Left ventricle myocardium inferior (tissue), 1 donor: ENCODE measurements at regions not wholly inside any gene's neighbourhood (a gene's known extent, or its start where the extent isn't known, plus 50 kb on each side); places are given as distances from the start of the nearest gene placed in this dataset.

Experiments used
- DNase-seq: peaks from one replicate; pipeline ENCODE4 v3.0.0-alpha.2; 2020
- H3K27ac ChIP-seq: fragments of 200-600 bp; replicated peaks from 2 replicates; pipeline ENCODE4 v1.8.0; 2021
- H3K27me3 ChIP-seq: fragments of 200-600 bp; 2 replicates; pipeline ENCODE4 v1.8.0; 2021; ENCODE audit warnings: low read depth
- H3K36me3 ChIP-seq: fragments of 200-600 bp; 2 replicates; pipeline ENCODE4 v1.8.0; 2021
- H3K4me1 ChIP-seq: fragments of 200-600 bp; 2 replicates; pipeline ENCODE4 v1.8.0; 2021
- H3K4me3 ChIP-seq: fragments of 200-600 bp; 2 replicates; pipeline ENCODE4 v1.8.0; 2021; ENCODE audit warnings: mild to moderate bottlenecking, moderate library complexity
- H3K9me3 ChIP-seq: fragments of 200-600 bp; replicated peaks from 2 replicates; pipeline ENCODE4 v1.8.0; 2021
- CTCF ChIP-seq: fragments of 200-600 bp; IDR thresholded peaks from 2 replicates; pipeline ENCODE4 v1.8.0; 2021; ENCODE audit warnings: antibody characterized with exemption, mild to moderate bottlenecking, borderline replicate concordance
- intact Hi-C: fragments of 100-400 bp; cut with micrococcal nuclease; formaldehyde crosslinking; loops from one replicate; pipeline ENCODE4 v1.11.0; 2022
- donor health status: DM: no; HTN: yes; CAD: no; lungs with severe emphysema.

DNA sequence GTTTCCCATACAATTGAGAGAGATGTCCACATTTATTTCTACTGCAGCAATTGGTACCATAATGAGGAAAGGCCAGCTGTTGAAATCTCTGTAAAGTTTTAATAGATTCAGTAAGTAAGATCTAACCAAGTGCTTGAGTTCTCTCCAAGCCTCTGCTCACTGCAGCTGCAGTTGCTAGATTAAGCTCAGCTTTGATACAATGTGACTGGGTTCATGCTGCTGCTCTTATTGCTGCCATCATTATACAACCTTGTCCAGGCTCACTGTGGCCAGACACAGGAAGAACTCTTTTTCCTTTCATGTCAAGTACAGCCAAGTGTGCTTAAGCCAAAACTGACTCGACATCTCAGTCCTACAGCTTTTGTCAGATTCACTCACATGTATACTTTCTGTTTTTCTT is 423.5 kb downstream of the GJA1 start:
- no peak for DNase-seq
- Histone ChIP-seq H3K4me1 (no peaks in the 10 kb centered on the region), H3K4me3 (no peak overlapping the region), H3K27ac (no peak overlapping the region), H3K9me3 (peaks cover 5% of the 10 kb centered on the region), H3K36me3 (no peaks in the 10 kb centered on the region), H3K27me3 (no peaks in the 10 kb centered on the region)
- no peak for TF ChIP-seq CTCF
- intact Hi-C loops, result no loop called here

DNA sequence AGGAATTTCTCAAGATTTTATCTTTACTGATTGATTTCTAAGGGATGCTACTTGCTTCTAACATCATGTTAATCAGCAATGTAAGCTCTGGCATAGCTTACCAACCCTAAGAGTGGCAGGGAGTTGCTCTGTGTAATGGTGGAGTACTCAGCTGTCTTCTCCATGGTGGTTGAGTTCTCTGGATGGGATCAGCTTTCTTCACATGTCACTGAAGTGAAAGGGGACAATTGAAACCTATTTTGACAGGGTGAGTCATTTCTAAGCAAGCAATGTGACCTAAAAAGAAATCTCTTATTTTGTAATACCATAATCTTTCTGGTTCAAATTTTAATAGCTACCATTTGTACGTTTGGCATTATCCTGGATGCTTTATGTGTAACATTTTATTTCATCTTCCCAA is 430.4 kb downstream of the GJA1 start:
- no peak overlapping the region for H3K27ac ChIP-seq
- DNase-seq, result no peak
- no peaks in the 10 kb centered on the region for H3K36me3 ChIP-seq
- no peaks in the 10 kb centered on the region for H3K4me1 ChIP-seq
- H3K27me3 ChIP-seq, result no peaks in the 10 kb centered on the region
- no peak for TF ChIP-seq CTCF
- H3K4me3 ChIP-seq, result no peak overlapping the region
- peaks cover 5% of the 10 kb centered on the region for H3K9me3 ChIP-seq
- intact Hi-C loops, result no loop called here

GRCh38 chr6:121867095-121867494 is 431.6 kb downstream of the GJA1 start:
- H3K36me3 ChIP-seq, result no peaks in the 10 kb centered on the region
- H3K4me3 ChIP-seq, result no peak overlapping the region
- intact Hi-C loops, result no loop called here
- H3K27ac ChIP-seq, result no peak overlapping the region
- DNase-seq, result no peak
- TF ChIP-seq CTCF, result no peak
- H3K9me3 ChIP-seq, result no peaks in the 10 kb centered on the region
- H3K27me3 ChIP-seq, result no peaks in the 10 kb centered on the region
- no peaks in the 10 kb centered on the region for H3K4me1 ChIP-seq

DNA sequence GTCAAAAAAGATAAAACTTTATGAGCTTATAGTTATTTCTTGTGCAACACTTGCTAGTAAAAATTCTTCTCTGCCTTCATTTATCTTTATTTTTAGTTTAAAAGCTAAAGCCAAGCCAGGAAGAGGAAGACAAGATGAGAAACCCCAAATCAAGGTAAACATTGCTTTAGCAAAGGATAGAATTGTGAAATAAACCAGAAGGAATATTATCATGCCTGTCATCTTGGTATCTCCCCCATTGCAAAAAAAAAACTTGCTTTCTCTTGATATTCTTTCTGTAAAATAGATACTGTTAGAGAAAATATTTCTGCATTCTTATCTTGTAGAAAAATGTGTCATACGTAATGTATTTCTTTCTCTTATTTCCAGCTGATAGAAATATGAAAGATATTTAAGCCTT is 432.8 kb downstream of the GJA1 start:
- DNase-seq, result no peak
- intact Hi-C loops, result no loop called here
- H3K27me3 ChIP-seq, result no peaks in the 10 kb centered on the region
- no peaks in the 10 kb centered on the region for H3K9me3 ChIP-seq
- H3K4me1 ChIP-seq, result no peaks in the 10 kb centered on the region
- TF ChIP-seq CTCF, result no peak
- H3K4me3 ChIP-seq, result no peak overlapping the region
- H3K36me3 ChIP-seq, result no peaks in the 10 kb centered on the region
- no peak overlapping the region for H3K27ac ChIP-seq

- H3K27ac ChIP-seq, result no peak overlapping the region
- TF ChIP-seq CTCF, result no peak
- H3K9me3 ChIP-seq, result no peaks in the 10 kb centered on the region
- no peaks in the 10 kb centered on the region for H3K27me3 ChIP-seq
- no peaks in the 10 kb centered on the region for H3K36me3 ChIP-seq
- H3K4me3 ChIP-seq, result no peak overlapping the region
- H3K4me1 ChIP-seq, result no peaks in the 10 kb centered on the region
- intact Hi-C loops, result no loop called here
- DNase-seq, result no peak
Observed at GRCh38 chr6:121873595-121873994, 438.1 kb downstream of the GJA1 start.

GRCh38 chr6:121876721-121877120 is 441.3 kb downstream of the GJA1 start:
- Histone ChIP-seq H3K4me3 (no peak overlapping the region), H3K4me1 (no peaks in the 10 kb centered on the region), H3K27me3 (no peaks in the 10 kb centered on the region), H3K9me3 (no peaks in the 10 kb centered on the region), H3K36me3 (no peaks in the 10 kb centered on the region), H3K27ac (no peak overlapping the region)
- DNase-seq, result no peak
- no peak for TF ChIP-seq CTCF
- intact Hi-C loops, result no loop called here
